C4-2B (cell line): ENCODE measurements at regions not wholly inside any gene's neighbourhood (a gene's known extent, or its start where the extent isn't known, plus 50 kb on each side); places are given as distances from the start of the nearest gene placed in this dataset.

Experiments used
- H3K27ac ChIP-seq: fragments of 450-650 bp; 2 replicates; pipeline ENCODE4 v1.5.1; 2017
- CTCF ChIP-seq: fragments of 450-650 bp; conservative IDR thresholded peaks from 2 replicates; pipeline ENCODE4 v1.5.1; 2017; ENCODE audit warnings: mild to moderate bottlenecking
- ZFX ChIP-seq: fragments of 450-650 bp; IDR thresholded peaks from 2 replicates; pipeline ENCODE4 v1.6.1; 2017

DNA sequence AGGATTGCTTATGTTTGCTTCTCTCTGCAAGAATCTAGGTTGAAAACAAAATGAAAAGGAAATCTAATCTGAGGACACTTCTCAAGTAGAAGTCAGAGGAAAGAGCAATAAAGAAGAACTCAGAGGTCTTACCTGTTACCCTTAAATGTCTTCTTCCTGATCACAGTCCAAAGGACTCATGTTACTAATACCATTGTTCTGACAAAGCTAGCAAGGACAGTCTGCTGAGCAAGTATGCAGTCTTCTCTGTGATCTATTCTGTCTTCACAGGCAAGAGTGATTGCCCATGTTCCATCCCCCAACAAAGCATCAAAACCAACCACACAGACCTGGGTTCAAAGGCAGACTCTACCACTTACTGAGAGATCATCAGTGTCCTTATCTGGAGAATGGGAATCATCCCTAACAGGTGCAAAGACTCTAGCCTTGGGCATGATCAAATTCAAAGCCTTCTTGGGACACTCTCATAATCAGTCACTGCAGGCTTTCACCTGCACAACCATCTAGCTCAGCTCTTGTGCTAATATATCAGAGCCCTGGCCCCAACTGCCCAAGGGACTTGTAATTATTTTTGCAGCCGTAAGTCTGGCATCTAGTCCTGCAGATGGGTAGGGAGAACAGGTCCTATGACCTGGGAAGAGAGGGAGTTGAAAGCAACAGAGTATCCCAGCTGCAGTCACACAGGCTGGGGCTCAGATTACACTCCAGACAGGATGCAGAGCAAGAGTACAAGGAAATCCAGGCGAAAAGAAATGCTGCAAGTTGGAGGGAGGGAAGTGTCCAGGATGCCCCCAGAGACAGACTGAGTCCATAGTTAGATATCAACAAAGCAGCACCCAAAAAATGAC is 97.9 kb upstream of the NUDT4 start:
- H3K27ac ChIP-seq = no peak overlapping the region
- TF ChIP-seq ZFX = no peak
- TF ChIP-seq CTCF = no peak

DNA sequence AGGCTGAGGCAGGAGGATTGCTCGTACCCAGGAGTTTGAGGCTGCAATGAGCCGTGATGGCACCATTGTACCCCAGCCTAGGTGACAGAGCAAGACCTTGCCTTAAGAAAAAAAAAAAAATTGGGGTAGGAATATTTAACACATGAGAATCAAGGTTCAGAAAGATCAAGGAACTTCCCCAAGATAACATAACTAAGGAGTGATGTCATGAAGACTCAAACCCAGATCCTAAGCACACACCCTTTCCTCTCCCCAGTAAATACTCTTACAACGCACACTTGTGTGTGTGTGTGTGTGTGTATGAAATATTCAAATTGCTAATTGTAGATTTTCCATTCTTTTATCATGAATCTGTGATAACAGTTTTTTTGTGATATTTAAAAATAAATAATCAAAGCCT is 90.6 kb upstream of the NUDT4 start:
- no peak for TF ChIP-seq CTCF
- no peak for TF ChIP-seq ZFX
- H3K27ac ChIP-seq = no peak overlapping the region

DNA sequence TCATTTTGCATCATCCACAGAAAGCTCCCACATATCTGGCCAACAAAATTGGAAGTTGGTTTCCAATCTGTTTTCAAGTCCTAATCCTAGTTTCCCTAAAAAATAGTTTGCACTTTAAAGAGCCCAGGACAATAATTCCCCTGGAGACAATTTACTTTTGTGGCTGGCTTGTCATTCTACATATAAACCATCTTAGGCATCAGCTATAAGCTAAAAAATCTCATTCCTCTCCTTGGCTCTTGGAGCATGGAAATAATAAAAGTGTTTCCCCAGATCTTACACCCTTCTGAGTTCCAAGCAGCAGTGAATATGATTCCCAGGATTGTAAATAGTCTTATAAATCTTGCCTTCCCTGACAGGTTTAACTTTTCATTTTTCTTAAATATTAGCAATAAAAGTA is 89.1 kb upstream of the NUDT4 start:
- no peak for TF ChIP-seq ZFX
- TF ChIP-seq CTCF = no peak
- H3K27ac ChIP-seq = no peak overlapping the region

GRCh38 chr12:93290391-93290790 is 87.3 kb upstream of the NUDT4 start:
- no peak for TF ChIP-seq CTCF
- TF ChIP-seq ZFX = no peak
- no peak overlapping the region for H3K27ac ChIP-seq

GRCh38 chr12:93292213-93292612 is 85.5 kb upstream of the NUDT4 start:
- TF ChIP-seq CTCF = no peak
- no peak for TF ChIP-seq ZFX
- H3K27ac ChIP-seq = no peak overlapping the region

DNA sequence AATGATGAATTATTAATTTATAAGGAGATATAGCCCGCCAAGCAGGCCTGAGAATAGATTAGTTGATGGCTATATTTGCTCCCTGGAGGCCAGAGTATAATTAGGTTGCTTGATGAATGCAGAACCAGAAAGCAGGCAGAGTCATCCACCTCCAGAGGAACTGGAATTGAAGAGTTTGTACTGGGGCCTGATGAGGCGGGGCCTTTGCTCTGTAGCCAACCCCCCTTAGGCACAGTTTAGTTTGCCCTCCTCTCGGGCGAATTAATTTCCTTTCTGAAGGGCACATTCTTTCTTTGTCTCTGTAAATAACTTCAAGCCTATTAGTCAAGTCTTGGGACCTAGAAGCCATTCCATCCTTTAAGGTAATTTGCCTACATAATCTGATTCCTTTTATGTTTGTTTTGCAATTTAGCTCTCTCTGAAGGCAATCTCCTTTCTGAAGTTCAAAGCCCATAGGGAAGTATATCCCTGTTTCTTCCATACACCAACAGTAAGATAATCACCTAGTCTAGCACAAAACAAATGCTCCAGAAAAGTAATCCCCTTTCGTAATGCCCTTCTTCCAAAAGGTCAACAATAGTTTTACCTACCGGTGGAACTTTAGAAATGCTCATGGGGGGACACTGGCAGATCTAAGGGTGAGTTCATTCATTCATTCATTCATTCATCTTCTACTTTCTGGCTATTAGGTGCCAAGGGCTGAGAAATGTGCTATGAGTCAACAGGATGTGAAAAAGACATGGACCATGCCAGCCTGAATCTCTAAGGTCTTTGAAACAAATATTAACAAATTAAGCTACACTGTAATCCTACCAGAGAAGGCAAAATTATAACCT is 84.8 kb upstream of the NUDT4 start:
- no peak for TF ChIP-seq ZFX
- TF ChIP-seq CTCF = no peak
- no peak overlapping the region for H3K27ac ChIP-seq

- H3K27ac ChIP-seq = no peak overlapping the region
- TF ChIP-seq CTCF (no peak), ZFX (no peak)
Observed at GRCh38 chr12:93297032-93297431, 80.7 kb upstream of the NUDT4 start.
